Tibial nerve (tissue), 4 donors: ENCODE measurements at regions not wholly inside any gene's neighbourhood (a gene's known extent, or its start where the extent isn't known, plus 50 kb on each side); places are given as distances from the start of the nearest gene placed in this dataset.

Experiments used
- DNase-seq, 2 donors: peaks; one replicate each; pipeline ENCODE4 v3.0.0-alpha.2; 2019; ENCODE audit warnings: low spot score in 2 of 2
- H3K27ac ChIP-seq, 4 donors: fragments of 200-600 bp; sonication (generic) in 3 of 4; one replicate each; pipeline ENCODE4 v1.5.1; 2017 to 2019; ENCODE audit warnings: mild to moderate bottlenecking in 1 of 4
- H3K27me3 ChIP-seq, 2 donors: fragments of 200-600 bp; sonication (generic) in 1 of 2; one replicate each; pipeline versions ENCODE4 v1.5.1 to v1.6.0; 2017 to 2019
- H3K36me3 ChIP-seq, 3 donors: fragments of 200-600 bp; sonication (generic); one replicate each; pipeline ENCODE4 v1.5.1; 2018 to 2019
- H3K4me1 ChIP-seq, 4 donors: fragments of 200-600 bp; sonication (generic) in 3 of 4; one replicate each; pipeline ENCODE4 v1.5.1; 2017 to 2019
- H3K4me3 ChIP-seq, 4 donors: fragments of 200-600 bp; sonication (generic) in 3 of 4; one replicate each; pipeline ENCODE4 v1.5.1; 2017 to 2019; ENCODE audit warnings: mild to moderate bottlenecking in 1 of 4, moderate library complexity in 1 of 4
- H3K9me3 ChIP-seq, 4 donors: fragments of 200-600 bp; sonication (generic) in 3 of 4; one replicate each; pipeline ENCODE4 v1.5.1; 2017 to 2019
- EP300 ChIP-seq, 2 donors: sonication (generic); formaldehyde crosslinking; IDR thresholded peaks; one replicate each; pipeline ENCODE4 v1.6.1; 2017; ENCODE audit warnings: antibody characterized with exemption in 2 of 2, mild to moderate bottlenecking in 1 of 2
- POLR2A ChIP-seq, 2 donors: fragments of 450-650 bp; IDR thresholded peaks; one replicate each; pipeline ENCODE4 v1.6.1; 2017; ENCODE audit warnings: antibody characterized with exemption in 2 of 2, mild to moderate bottlenecking in 2 of 2, moderate library complexity in 2 of 2
- WGBS, 2 donors: methylation state at CpG; one replicate each; pipeline ENCODE4 v1.1.5; 2018; 5-methylcytosine and 5-hydroxymethylcytosine counted together
- TF ChIP-seq, protein P1 (sequence below), 5 experiments: fragments of 200-600 bp in 3 of 5; fragments of 450-650 bp in 2 of 5; sonication (generic) in 3 of 5; IDR thresholded peaks; one replicate each; pipeline ENCODE4 v1.5.1; 2016 to 2019; ENCODE audit warnings: antibody characterized with exemption in 5 of 5, mild to moderate bottlenecking in 3 of 5, moderate library complexity in 2 of 5

DNA sequence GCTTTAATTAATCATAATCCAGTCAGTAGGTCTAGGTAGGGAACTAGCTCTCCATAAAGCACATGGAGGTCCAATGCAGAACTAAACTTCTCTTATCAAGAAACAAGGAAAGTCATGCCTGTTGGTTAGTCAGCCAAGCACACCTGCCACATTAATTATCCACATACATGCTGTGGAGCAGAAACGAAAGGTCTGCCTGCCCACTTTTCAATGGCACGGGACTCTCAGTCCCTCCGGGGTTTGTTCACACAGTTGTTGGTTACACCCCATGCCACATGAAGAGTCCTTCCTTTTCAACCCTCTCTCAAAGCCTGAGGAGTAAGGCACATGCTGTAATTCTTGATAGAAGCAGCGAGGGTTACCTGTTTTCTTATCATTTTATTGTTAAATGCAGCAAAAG lies 1096.4 kb upstream of the MAP3K7 start:
- Histone ChIP-seq H3K4me3 (no peak overlapping the region), H3K4me1 (no peaks in the 10 kb centered on the region), H3K36me3 (no peaks in the 10 kb centered on the region), H3K27ac (no peak overlapping the region), H3K27me3 (no peaks in the 10 kb centered on the region), H3K9me3 (no peaks in the 10 kb centered on the region)
- WGBS, 2 donors = 83 to 88% methylated on average over 4 of the region's 4 CpGs
- DNase-seq = no peak
- TF ChIP-seq POLR2A (IDR thresholded peaks at IDR 0.05) = no peak
- no peak for TF ChIP-seq EP300 (IDR thresholded peaks at IDR 0.05)
- TF ChIP-seq, protein P1, sequence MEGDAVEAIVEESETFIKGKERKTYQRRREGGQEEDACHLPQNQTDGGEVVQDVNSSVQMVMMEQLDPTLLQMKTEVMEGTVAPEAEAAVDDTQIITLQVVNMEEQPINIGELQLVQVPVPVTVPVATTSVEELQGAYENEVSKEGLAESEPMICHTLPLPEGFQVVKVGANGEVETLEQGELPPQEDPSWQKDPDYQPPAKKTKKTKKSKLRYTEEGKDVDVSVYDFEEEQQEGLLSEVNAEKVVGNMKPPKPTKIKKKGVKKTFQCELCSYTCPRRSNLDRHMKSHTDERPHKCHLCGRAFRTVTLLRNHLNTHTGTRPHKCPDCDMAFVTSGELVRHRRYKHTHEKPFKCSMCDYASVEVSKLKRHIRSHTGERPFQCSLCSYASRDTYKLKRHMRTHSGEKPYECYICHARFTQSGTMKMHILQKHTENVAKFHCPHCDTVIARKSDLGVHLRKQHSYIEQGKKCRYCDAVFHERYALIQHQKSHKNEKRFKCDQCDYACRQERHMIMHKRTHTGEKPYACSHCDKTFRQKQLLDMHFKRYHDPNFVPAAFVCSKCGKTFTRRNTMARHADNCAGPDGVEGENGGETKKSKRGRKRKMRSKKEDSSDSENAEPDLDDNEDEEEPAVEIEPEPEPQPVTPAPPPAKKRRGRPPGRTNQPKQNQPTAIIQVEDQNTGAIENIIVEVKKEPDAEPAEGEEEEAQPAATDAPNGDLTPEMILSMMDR (IDR thresholded peaks at IDR 0.05) = no peak

DNA sequence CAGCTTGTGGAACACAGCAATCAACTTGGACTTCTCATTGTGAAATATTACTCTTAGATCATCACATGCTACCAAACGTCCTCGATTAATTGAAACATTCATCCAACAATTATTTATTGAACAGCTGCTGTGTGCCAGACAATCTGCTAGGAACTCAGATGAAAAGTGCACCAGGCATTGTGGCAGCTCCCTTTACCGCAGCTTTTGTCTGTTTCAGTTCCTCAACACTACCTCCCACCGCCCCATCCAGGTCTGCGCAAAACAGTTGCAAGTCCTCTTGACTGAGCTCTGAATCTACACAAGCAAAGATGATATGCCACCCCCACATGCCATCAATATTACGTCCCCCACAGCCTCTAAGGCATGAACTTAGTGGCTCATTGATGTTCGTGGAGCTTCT lies 1094.4 kb upstream of the MAP3K7 start:
- Histone ChIP-seq H3K27ac (no peak overlapping the region), H3K4me3 (no peak overlapping the region), H3K27me3 (no peaks in the 10 kb centered on the region), H3K4me1 (no peaks in the 10 kb centered on the region), H3K36me3 (no peaks in the 10 kb centered on the region), H3K9me3 (no peaks in the 10 kb centered on the region)
- 84% methylated on average over 7 of the region's 7 CpGs for WGBS, 2 donors
- no peak for DNase-seq
- TF ChIP-seq EP300 (IDR thresholded peaks at IDR 0.05) (no peak), POLR2A (IDR thresholded peaks at IDR 0.05) (no peak)
- TF ChIP-seq, protein P1 (IDR thresholded peaks at IDR 0.05) = no peak

DNA sequence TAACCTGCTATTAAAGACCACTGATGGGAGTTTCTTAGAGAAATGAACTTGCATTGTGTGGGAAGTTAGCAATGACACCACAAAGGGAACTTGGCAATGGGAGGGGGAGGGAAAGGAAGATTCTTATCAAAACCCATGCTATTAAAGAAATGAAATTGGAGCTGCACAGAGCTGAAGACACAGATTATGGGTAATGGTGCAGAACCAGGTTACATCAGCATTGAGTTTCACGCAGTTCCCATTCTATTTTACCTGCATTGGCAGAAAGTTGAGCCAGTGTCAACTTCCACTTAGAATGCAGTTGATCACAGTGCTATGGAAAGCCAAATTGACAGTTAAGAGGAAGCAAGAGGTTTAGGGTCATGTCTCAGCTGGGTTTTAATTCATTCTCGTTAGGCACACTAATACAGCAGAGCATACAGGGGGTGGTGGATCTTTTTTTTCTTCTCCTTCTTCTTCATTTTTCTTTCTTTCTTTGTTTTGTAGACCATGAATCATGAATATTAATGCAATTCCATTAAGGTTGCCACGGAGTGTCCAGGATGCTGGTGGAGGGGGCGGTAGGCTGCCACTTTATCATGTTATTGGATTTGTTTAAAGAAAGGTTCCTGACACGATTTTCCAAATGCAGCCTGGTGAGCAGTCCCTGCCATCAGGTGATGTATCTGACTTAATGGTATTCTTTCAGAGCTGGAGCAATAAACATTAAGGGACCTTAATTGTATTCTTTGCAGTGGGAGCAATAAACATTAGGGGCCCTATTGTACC lies 1092.0 kb upstream of the MAP3K7 start:
- Histone ChIP-seq H3K27me3 (no peaks in the 10 kb centered on the region), H3K36me3 (no peaks in the 10 kb centered on the region), H3K4me3 (no peak overlapping the region), H3K4me1 (no peaks in the 10 kb centered on the region), H3K9me3 (no peaks in the 10 kb centered on the region), H3K27ac (no peak overlapping the region)
- DNase-seq = no peak
- 60 to 65% methylated on average over 5 of the region's 5 CpGs for WGBS, 2 donors
- no peak for TF ChIP-seq POLR2A (IDR thresholded peaks at IDR 0.05)

DNA sequence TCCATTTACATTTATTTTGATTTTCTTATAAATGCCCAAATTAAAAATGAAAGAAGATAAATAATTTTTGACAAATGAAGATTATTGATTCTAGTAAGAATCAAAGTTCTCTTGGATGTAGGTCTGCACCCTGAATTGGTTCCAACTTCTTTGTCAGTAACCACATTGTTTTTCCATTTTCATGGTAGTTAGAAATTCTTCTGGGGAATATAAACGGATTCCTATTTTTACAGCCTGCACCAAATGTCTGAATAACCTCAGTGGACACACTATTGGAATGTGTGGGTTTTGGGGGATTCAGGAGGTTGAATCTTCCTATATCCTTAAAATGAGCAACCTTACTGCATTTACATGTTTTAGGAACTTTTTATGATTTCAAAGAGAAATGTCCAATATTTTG lies 1085.3 kb upstream of the MAP3K7 start:
- Histone ChIP-seq H3K4me3 (no peak overlapping the region), H3K36me3 (no peaks in the 10 kb centered on the region), H3K4me1 (no peaks in the 10 kb centered on the region), H3K27ac (no peak overlapping the region), H3K27me3 (no peaks in the 10 kb centered on the region), H3K9me3 (no peaks in the 10 kb centered on the region)
- TF ChIP-seq, protein P1 (IDR thresholded peaks at IDR 0.05) = no peak
- no peak for TF ChIP-seq POLR2A (IDR thresholded peaks at IDR 0.05)
- no peak for TF ChIP-seq EP300 (IDR thresholded peaks at IDR 0.05)
- 17 to 22% methylated on average over 1 of the region's 1 CpG for WGBS, 2 donors
- DNase-seq = no peak

DNA sequence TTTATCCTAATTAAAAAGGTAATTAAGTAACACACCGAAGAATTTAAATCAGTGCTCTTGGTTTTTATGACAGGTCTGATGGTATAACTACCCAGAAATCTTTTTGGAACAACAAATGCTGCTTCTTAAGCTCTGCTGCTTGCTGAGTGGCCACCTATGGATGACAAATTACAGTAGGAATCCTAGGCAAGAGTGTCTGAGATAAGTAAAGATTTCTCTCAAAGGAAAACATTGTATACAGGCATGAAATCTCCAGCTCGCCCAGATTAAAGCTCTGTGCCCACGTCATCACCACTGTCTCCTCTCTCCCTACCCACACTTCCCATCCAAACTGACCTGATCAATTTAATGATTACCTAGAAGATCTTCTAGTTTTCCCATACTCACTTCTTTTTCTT lies 1083.0 kb upstream of the MAP3K7 start:
- no peak for TF ChIP-seq POLR2A (IDR thresholded peaks at IDR 0.05)
- TF ChIP-seq, protein P1 (IDR thresholded peaks at IDR 0.05) = no peak
- no peak for TF ChIP-seq EP300 (IDR thresholded peaks at IDR 0.05)
- H3K4me1 ChIP-seq = no peaks in the 10 kb centered on the region
- H3K9me3 ChIP-seq = no peaks in the 10 kb centered on the region
- H3K36me3 ChIP-seq = no peaks in the 10 kb centered on the region
- 49 to 58% methylated on average over 3 of the region's 3 CpGs for WGBS, 2 donors
- no peak overlapping the region for H3K4me3 ChIP-seq
- DNase-seq = no peak
- H3K27ac ChIP-seq = no peak overlapping the region
- no peaks in the 10 kb centered on the region for H3K27me3 ChIP-seq
